GM18951 (cell line): ENCODE measurements at regions not wholly inside any gene's neighbourhood (a gene's known extent, or its start where the extent isn't known, plus 50 kb on each side); places are given as distances from the start of the nearest gene placed in this dataset.

Experiments
- POLR2A ChIP-seq: IDR thresholded peaks from 4 replicates; pipeline ENCODE4 v1.6.1; 2011; ENCODE audit warnings: mild to moderate bottlenecking; ENCODE audit not compliant: insufficient read length, insufficient read depth; ENCODE audit errors: extremely low read depth
- in situ Hi-C: fragments of 300-500 bp; cut with MboI; formaldehyde crosslinking; loops from one replicate; pipeline ENCODE4 v1.12.0; 2022; ENCODE audit warnings: low sequenced_read_pairs, mixed read lengths, inconsistent platforms; ENCODE audit not compliant: unreplicated experiment

GRCh38 chr2:137872577-137872976 lies 91.7 kb upstream of the HNMT start:
- in situ Hi-C loops: no loop called here
- no peak for TF ChIP-seq POLR2A

GRCh38 chr2:137873536-137874244 lies 90.6 kb upstream of the HNMT start:
- TF ChIP-seq POLR2A: no peak
- in situ Hi-C loops: no loop called here

- no peak for TF ChIP-seq POLR2A
These were observed 85.2 kb upstream of the HNMT start for GRCh38 chr2:137879121-137879520.

GRCh38 chr2:137881711-137882110 lies 82.6 kb upstream of the HNMT start:
- in situ Hi-C loops: no loop called here
- no peak for TF ChIP-seq POLR2A

More at GRCh38 chr2:137879121-137879520, 85.2 kb upstream of the HNMT start:
- in situ Hi-C loops: no loop called here

GRCh38 chr2:137886083-137886831 lies 78.0 kb upstream of the HNMT start:
- in situ Hi-C loops: no loop called here
- no peak for TF ChIP-seq POLR2A

GRCh38 chr2:137888845-137889244 lies 75.4 kb upstream of the HNMT start:
- in situ Hi-C loops: no loop called here

GRCh38 chr2:137892739-137893138 lies 71.5 kb upstream of the HNMT start:
- in situ Hi-C loops: no loop called here
- no peak for TF ChIP-seq POLR2A

More at GRCh38 chr2:137888845-137889244, 75.4 kb upstream of the HNMT start:
- TF ChIP-seq POLR2A: no peak

- TF ChIP-seq POLR2A: no peak
- in situ Hi-C loops: no loop called here
These were observed 71.1 kb upstream of the HNMT start for GRCh38 chr2:137893145-137893544.

GRCh38 chr2:137896467-137896866 lies 67.8 kb upstream of the HNMT start:
- no peak for TF ChIP-seq POLR2A
- in situ Hi-C loops: no loop called here

- no peak for TF ChIP-seq POLR2A
- in situ Hi-C loops: no loop called here
These were observed 67.2 kb upstream of the HNMT start for GRCh38 chr2:137897082-137897481.

GRCh38 chr2:137900421-137901141 lies 63.7 kb upstream of the HNMT start:
- in situ Hi-C loops: loop anchor here (25.0 kb wide), 1 partner anchor 887 kb away; the partner anchor contains the start of gene NXPH2
- no peak for TF ChIP-seq POLR2A

- in situ Hi-C loops: loop anchor here (25.0 kb wide), 1 partner anchor 877 kb away; the partner anchor contains the start of gene NXPH2
- no peak for TF ChIP-seq POLR2A
These were observed 53.6 kb upstream of the HNMT start for GRCh38 chr2:137910641-137911040.

GRCh38 chr2:137912371-137912770 lies 51.9 kb upstream of the HNMT start:
- in situ Hi-C loops: loop anchor here (25.0 kb wide), 1 partner anchor 875 kb away; the partner anchor contains the start of gene NXPH2
- no peak for TF ChIP-seq POLR2A
